Dendritic cell treated with granulocyte-macrophage colony-stimulating factor and Interleukin-4, amounts not matched to agents 40 ng/mL and 50 ng/mL, for 4 days (primary cell): ENCODE measurements at regions not wholly inside any gene's neighbourhood (a gene's known extent, or its start where the extent isn't known, plus 50 kb on each side); places are given as distances from the start of the nearest gene placed in this dataset.
"Not testable (repeated sequence)": the region's sequence is repeated elsewhere in the genome, so short reads cannot be mapped to it uniquely, and the experiment has no call there.

Experiments
- H3K27ac Mint-ChIP-seq: one replicate; pipeline ENCODE4 v1.8.0; 2022; ENCODE audit warnings: mild to moderate bottlenecking, mixed read lengths
- H3K27me3 Mint-ChIP-seq: one replicate; pipeline ENCODE4 v1.8.0; 2022; ENCODE audit warnings: mild to moderate bottlenecking, mixed read lengths
- H3K36me3 Mint-ChIP-seq: one replicate; pipeline ENCODE4 v1.8.0; 2022; ENCODE audit warnings: low read depth, mixed read lengths
- H3K4me1 Mint-ChIP-seq: one replicate; pipeline ENCODE4 v1.8.0; 2022; ENCODE audit warnings: low read depth, mixed read lengths
- H3K4me3 Mint-ChIP-seq: one replicate; pipeline ENCODE4 v1.8.0; 2022; ENCODE audit warnings: mild to moderate bottlenecking, moderate library complexity, mixed read lengths
- H3K9me3 Mint-ChIP-seq: one replicate; pipeline ENCODE4 v1.8.0; 2022; ENCODE audit warnings: mixed read lengths
- intact Hi-C: fragments of 100-400 bp; cut with micrococcal nuclease; formaldehyde crosslinking; loops from one replicate; pipeline ENCODE4 v1.15.0; 2022

GRCh38 chr1:95538242-95538641, 304.2 kb downstream of the RWDD3 start:
- intact Hi-C loops, H3K27ac Mint-ChIP-seq, H3K4me1 Mint-ChIP-seq, H3K27me3 Mint-ChIP-seq, H3K4me3 Mint-ChIP-seq, H3K36me3 Mint-ChIP-seq: not testable (repeated sequence)
- peaks cover 51% of the 10 kb centered on the region for H3K9me3 Mint-ChIP-seq

- no peak overlapping the region for H3K27ac Mint-ChIP-seq
- H3K36me3 Mint-ChIP-seq: no peaks in the 10 kb centered on the region
- H3K4me1 Mint-ChIP-seq: no peaks in the 10 kb centered on the region
- H3K27me3 Mint-ChIP-seq: no peaks in the 10 kb centered on the region
- peaks cover 16% of the 10 kb centered on the region for H3K9me3 Mint-ChIP-seq
- H3K4me3 Mint-ChIP-seq: no peak overlapping the region
- intact Hi-C loops: no loop called here
These were observed 308.9 kb downstream of the RWDD3 start for GRCh38 chr1:95542936-95543335.

DNA sequence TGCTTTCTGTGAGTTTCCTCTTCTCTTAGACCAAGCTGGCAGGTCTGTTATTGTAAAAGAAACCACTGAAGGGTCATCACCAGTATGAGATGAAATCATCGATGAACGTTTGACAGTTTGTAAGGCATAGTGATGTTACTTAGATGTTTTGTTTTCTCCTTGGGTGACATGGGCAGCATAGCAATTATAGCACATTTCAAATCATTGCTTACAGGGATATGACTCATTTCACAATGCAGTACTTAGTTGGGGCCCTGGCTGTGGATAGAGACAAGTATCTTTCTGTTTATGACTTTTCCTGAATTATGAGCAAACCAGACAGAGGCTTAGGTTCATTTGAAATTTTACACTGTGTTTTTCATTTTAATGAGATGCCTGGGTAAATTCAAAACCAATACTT, 313.0 kb downstream of the RWDD3 start:
- Mint-ChIP-seq H3K4me3 (no peak overlapping the region), H3K36me3 (no peaks in the 10 kb centered on the region), H3K27ac (no peak overlapping the region), H3K27me3 (no peaks in the 10 kb centered on the region), H3K9me3 (peaks cover 39% of the 10 kb centered on the region), H3K4me1 (no peaks in the 10 kb centered on the region)
- intact Hi-C loops: no loop called here

- no peaks in the 10 kb centered on the region for H3K4me1 Mint-ChIP-seq
- H3K9me3 Mint-ChIP-seq: peaks cover 39% of the 10 kb centered on the region
- no peaks in the 10 kb centered on the region for H3K27me3 Mint-ChIP-seq
- H3K36me3 Mint-ChIP-seq: no peaks in the 10 kb centered on the region
- H3K4me3 Mint-ChIP-seq: no peak overlapping the region
- no peak overlapping the region for H3K27ac Mint-ChIP-seq
- intact Hi-C loops: no loop called here
These were observed 314.2 kb downstream of the RWDD3 start for GRCh38 chr1:95548211-95548610.

GRCh38 chr1:95551201-95551600, 317.2 kb downstream of the RWDD3 start:
- no peaks in the 10 kb centered on the region for H3K27me3 Mint-ChIP-seq
- H3K27ac Mint-ChIP-seq: no peak overlapping the region
- H3K4me3 Mint-ChIP-seq: no peak overlapping the region
- intact Hi-C loops: no loop called here
- H3K4me1 Mint-ChIP-seq: no peaks in the 10 kb centered on the region
- H3K36me3 Mint-ChIP-seq: no peaks in the 10 kb centered on the region
- H3K9me3 Mint-ChIP-seq: peaks cover 48% of the 10 kb centered on the region

- Mint-ChIP-seq H3K27me3 (no peaks in the 10 kb centered on the region), H3K4me1 (no peaks in the 10 kb centered on the region), H3K4me3 (no peak overlapping the region), H3K27ac (no peak overlapping the region), H3K36me3 (no peaks in the 10 kb centered on the region), H3K9me3 (peaks cover 62% of the 10 kb centered on the region)
- intact Hi-C loops: no loop called here
These were observed 319.6 kb downstream of the RWDD3 start for GRCh38 chr1:95553595-95553994.

GRCh38 chr1:95554408-95554807, 320.4 kb downstream of the RWDD3 start:
- Mint-ChIP-seq H3K9me3 (peaks cover 62% of the 10 kb centered on the region), H3K4me1 (no peaks in the 10 kb centered on the region), H3K27ac (no peak overlapping the region), H3K4me3 (no peak overlapping the region), H3K36me3 (no peaks in the 10 kb centered on the region), H3K27me3 (no peaks in the 10 kb centered on the region)
- intact Hi-C loops: no loop called here

GRCh38 chr1:95558791-95559190, 324.8 kb downstream of the RWDD3 start:
- H3K4me1 Mint-ChIP-seq: no peaks in the 10 kb centered on the region
- peaks cover 49% of the 10 kb centered on the region for H3K9me3 Mint-ChIP-seq
- intact Hi-C loops: no loop called here
- H3K4me3 Mint-ChIP-seq: no peak overlapping the region
- no peaks in the 10 kb centered on the region for H3K36me3 Mint-ChIP-seq
- H3K27me3 Mint-ChIP-seq: no peaks in the 10 kb centered on the region
- no peak overlapping the region for H3K27ac Mint-ChIP-seq

DNA sequence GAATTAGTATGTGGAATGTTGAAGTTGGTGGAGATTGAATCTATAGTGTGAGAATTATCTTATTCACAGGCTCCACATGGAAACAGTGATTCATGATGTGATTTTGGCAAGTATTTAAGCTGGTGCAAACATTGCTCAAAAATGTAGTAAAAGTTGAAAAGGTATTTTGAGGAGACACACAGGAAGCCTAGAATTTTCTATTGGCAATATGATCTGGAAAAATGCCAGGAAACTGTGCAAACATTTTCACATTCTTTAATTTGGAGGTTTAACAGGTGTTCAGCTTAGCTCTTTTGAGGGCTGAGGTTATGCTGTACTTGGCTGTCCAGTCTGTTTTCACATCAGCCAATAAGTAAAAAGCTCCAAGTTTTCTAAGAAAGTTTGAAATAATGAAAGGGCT, 327.3 kb downstream of the RWDD3 start:
- H3K27ac Mint-ChIP-seq: no peak overlapping the region
- peaks cover 52% of the 10 kb centered on the region for H3K9me3 Mint-ChIP-seq
- no peak overlapping the region for H3K4me3 Mint-ChIP-seq
- H3K27me3 Mint-ChIP-seq: no peaks in the 10 kb centered on the region
- H3K36me3 Mint-ChIP-seq: no peaks in the 10 kb centered on the region
- no peaks in the 10 kb centered on the region for H3K4me1 Mint-ChIP-seq
- intact Hi-C loops: no loop called here

DNA sequence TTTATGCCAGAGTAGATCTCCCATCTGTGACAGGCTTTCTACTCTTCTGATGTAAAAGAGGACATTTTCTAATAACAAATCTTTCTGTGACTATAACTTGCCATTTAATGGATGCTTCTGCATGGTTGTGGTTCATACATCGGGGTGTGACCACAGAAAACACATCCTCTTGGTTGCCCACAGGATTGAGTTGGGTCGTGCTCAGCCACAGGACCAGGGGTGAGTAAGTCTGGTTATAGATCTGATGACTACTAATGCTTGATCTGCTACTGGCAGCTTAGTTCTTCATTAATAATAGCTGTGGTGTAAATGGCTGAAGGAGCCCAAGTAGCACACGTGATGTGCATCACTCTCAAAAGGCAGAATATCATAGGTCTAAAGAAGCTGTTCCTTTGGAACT, 328.2 kb downstream of the RWDD3 start:
- Mint-ChIP-seq H3K27ac (no peak overlapping the region), H3K27me3 (no peaks in the 10 kb centered on the region), H3K9me3 (peaks cover 52% of the 10 kb centered on the region), H3K4me3 (no peak overlapping the region), H3K4me1 (no peaks in the 10 kb centered on the region), H3K36me3 (no peaks in the 10 kb centered on the region)
- intact Hi-C loops: no loop called here

DNA sequence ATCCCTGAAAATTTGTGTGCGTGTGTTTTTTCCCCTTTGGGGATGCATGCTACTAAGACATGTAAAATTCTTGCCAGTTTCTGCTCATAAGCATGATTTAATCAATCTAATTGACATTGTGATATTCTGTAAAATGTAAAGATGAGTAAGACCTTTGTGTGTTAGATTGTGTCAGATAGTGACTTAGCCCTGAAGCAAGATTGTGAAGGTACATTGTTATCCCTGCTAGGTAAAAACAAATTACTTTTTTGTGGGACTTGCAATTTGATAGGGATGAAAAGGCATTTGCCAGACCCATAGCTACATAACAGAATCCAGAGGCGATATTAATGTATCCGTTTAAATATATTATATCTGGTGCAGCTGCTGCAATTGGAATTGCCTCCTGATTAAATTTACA, 338.0 kb downstream of the RWDD3 start:
- Mint-ChIP-seq H3K36me3 (no peaks in the 10 kb centered on the region), H3K4me1 (no peaks in the 10 kb centered on the region), H3K27ac (no peak overlapping the region), H3K27me3 (no peaks in the 10 kb centered on the region), H3K4me3 (no peak overlapping the region), H3K9me3 (peaks cover 55% of the 10 kb centered on the region)
- intact Hi-C loops: no loop called here

DNA sequence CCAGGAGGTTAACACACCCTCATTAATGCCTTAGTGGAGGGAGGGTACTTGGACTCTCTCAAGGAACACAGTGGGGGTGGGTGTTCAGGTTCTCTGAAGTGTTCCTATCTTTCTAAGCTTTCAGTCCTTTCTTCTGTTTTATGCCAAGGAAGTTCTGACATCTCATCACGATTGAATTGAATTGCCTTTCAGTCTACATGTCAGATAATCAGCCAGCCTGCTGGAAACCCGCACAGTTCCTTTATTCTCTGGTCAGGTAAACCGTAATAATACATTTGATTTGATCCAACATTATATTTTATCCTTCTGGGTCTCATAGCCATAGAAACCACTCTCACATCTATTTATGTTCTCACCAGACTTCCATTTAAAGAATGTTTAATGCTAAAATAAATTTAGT, 339.0 kb downstream of the RWDD3 start:
- no peaks in the 10 kb centered on the region for H3K36me3 Mint-ChIP-seq
- no peak overlapping the region for H3K27ac Mint-ChIP-seq
- H3K4me1 Mint-ChIP-seq: no peaks in the 10 kb centered on the region
- H3K27me3 Mint-ChIP-seq: no peaks in the 10 kb centered on the region
- intact Hi-C loops: no loop called here
- H3K4me3 Mint-ChIP-seq: no peak overlapping the region
- peaks cover 50% of the 10 kb centered on the region for H3K9me3 Mint-ChIP-seq

GRCh38 chr1:95575291-95575690, 341.3 kb downstream of the RWDD3 start:
- Mint-ChIP-seq H3K27ac (no peak overlapping the region), H3K4me1 (no peaks in the 10 kb centered on the region), H3K27me3 (no peaks in the 10 kb centered on the region), H3K36me3 (no peaks in the 10 kb centered on the region), H3K9me3 (peaks cover 61% of the 10 kb centered on the region), H3K4me3 (no peak overlapping the region)
- intact Hi-C loops: no loop called here

DNA sequence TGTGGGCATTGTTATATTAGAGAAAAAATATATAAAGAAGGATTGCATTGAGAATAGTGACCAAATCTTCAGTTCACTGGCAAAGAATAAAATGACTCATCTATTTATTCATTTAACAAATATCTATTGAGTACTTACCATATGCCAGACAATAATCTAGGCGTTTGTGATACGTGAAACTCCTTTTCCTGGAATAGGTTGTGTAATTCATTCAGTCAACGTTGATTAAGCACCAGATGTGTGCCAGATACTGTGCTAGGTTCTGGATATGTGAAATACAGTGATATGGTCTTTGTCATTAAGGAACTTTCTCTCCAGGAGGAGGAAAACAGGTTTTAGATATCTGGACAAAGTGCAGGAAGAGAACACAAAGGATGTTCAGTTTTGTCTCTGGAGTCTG, 344.5 kb downstream of the RWDD3 start:
- intact Hi-C loops: no loop called here
- Mint-ChIP-seq H3K9me3 (peaks cover 55% of the 10 kb centered on the region), H3K4me3 (no peak overlapping the region), H3K27ac (no peak overlapping the region), H3K27me3 (no peaks in the 10 kb centered on the region), H3K4me1 (no peaks in the 10 kb centered on the region), H3K36me3 (no peaks in the 10 kb centered on the region)

DNA sequence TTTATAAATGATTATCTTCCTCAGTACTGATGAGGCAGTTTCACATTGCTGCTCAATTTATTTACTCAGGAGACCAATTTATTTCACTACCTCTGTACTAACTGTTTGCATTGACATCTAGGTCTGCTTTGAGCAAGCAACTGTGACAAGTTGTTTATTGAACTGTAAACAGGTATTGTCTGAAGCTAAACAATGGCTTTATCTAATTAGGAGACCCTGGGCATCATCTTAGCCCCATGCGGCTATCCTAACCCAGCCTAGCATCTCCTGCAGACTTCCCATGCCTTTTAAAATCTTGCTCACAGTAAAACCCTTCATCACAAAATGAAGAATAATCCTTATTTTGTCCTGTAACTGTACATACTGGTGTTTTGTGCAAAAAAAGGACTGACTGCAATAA, 348.2 kb downstream of the RWDD3 start:
- Mint-ChIP-seq H3K27ac (no peak overlapping the region), H3K4me1 (no peaks in the 10 kb centered on the region), H3K27me3 (no peaks in the 10 kb centered on the region), H3K9me3 (peaks cover 33% of the 10 kb centered on the region), H3K4me3 (no peak overlapping the region), H3K36me3 (no peaks in the 10 kb centered on the region)
- intact Hi-C loops: no loop called here

GRCh38 chr1:95582746-95583145, 348.7 kb downstream of the RWDD3 start:
- Mint-ChIP-seq H3K36me3 (no peaks in the 10 kb centered on the region), H3K9me3 (peaks cover 30% of the 10 kb centered on the region), H3K4me3 (no peak overlapping the region), H3K4me1 (no peaks in the 10 kb centered on the region), H3K27ac (no peak overlapping the region), H3K27me3 (no peaks in the 10 kb centered on the region)
- intact Hi-C loops: no loop called here
